SK-N-MC (cell line): ENCODE measurements at regions not wholly inside any gene's neighbourhood (a gene's known extent, or its start where the extent isn't known, plus 50 kb on each side); places are given as distances from the start of the nearest gene placed in this dataset.

Source experiments
- EZH2 ChIP-seq: fragments of 200-600 bp; sonication (generic); IDR thresholded peaks from one replicate; pipeline ENCODE4 v1.6.1; 2017; ENCODE audit warnings: antibody characterized with exemption
- POLR2AphosphoS5 ChIP-seq: IDR thresholded peaks from 2 replicates; pipeline ENCODE4 v1.6.1; 2012; ENCODE audit warnings: mild to moderate bottlenecking, low read depth, low read length, borderline replicate concordance

DNA sequence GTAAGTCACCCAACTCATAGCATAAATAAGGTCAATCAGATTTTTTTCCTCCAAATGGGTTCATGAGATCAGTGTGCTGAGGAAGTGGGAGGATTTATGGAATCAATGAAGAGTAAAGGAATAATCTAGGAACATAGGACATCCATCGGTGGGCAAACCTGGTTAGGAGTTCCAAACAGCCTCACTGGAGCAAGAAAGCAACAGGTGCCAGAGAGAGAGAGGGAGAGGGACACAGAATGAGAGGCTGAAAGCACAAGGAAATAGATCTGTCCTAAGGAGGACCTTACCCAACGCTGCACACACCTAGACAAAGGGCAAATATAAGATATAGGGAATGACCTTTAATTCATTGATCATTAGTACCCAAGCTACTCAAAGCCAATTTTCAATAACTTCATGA, 119.5 kb upstream of the ANKRD1 start:
- TF ChIP-seq EZH2 (no peak), POLR2AphosphoS5 (no peak)
